Mucosa of descending colon (tissue), 3 donors: ENCODE measurements at regions not wholly inside any gene's neighbourhood (a gene's known extent, or its start where the extent isn't known, plus 50 kb on each side); places are given as distances from the start of the nearest gene placed in this dataset.
"Not testable (repeated sequence)": the region's sequence is repeated elsewhere in the genome, so short reads cannot be mapped to it uniquely, and the experiment has no call there.

Source experiments
- ATAC-seq: fragments of 200-7000 bp; cut with Tn5 transposase; one replicate; pipeline ENCODE4 v1.9.1; 2020; ENCODE audit warnings: mild to moderate bottlenecking, moderate library complexity
- DNase-seq, 3 donors: peaks; one replicate each; pipeline ENCODE4 v3.0.0-alpha.2; 2020
- H3K36me3 ChIP-seq: fragments of 200-600 bp; one replicate; pipeline ENCODE4 v1.8.0; 2021; ENCODE audit warnings: low read depth, mild to moderate bottlenecking
- H3K4me1 ChIP-seq: fragments of 200-600 bp; one replicate; pipeline ENCODE4 v1.8.0; 2021; ENCODE audit warnings: low read depth, mild to moderate bottlenecking
- H3K4me3 ChIP-seq: fragments of 200-600 bp; one replicate; pipeline ENCODE4 v1.8.0; 2021; ENCODE audit warnings: mild to moderate bottlenecking
- H3K9me3 ChIP-seq: fragments of 200-600 bp; one replicate; pipeline ENCODE4 v1.8.0; 2021; ENCODE audit warnings: mild to moderate bottlenecking
- intact Hi-C, 2 donors: fragments of 100-400 bp; cut with DNase I in 1 of 2; cut with micrococcal nuclease in 1 of 2; formaldehyde crosslinking; loops; one replicate each; pipeline versions ENCODE4 v1.11.0 to v1.11.1; 2022; cut with DNase I, micrococcal nuclease
- TF ChIP-seq, protein P1 (sequence below): fragments of 200-600 bp; IDR thresholded peaks from one replicate; pipeline ENCODE4 v1.8.0; 2022; ENCODE audit warnings: antibody characterized with exemption, mild to moderate bottlenecking
- donor health status: DM: no; HTN: no; CAD: no; lungs with moderate emphysema.
- donor health status: DM: no; HTN: no; CAD: no.
- donor health status: DM: no; HTN: yes; CAD: no.

- H3K4me3 ChIP-seq, ATAC-seq, H3K4me1 ChIP-seq, DNase-seq, H3K9me3 ChIP-seq, intact Hi-C loops, H3K36me3 ChIP-seq: not testable (repeated sequence)
Observed at GRCh38 chr4:190118519-190118918, 54.2 kb downstream of the DBET start.

DNA sequence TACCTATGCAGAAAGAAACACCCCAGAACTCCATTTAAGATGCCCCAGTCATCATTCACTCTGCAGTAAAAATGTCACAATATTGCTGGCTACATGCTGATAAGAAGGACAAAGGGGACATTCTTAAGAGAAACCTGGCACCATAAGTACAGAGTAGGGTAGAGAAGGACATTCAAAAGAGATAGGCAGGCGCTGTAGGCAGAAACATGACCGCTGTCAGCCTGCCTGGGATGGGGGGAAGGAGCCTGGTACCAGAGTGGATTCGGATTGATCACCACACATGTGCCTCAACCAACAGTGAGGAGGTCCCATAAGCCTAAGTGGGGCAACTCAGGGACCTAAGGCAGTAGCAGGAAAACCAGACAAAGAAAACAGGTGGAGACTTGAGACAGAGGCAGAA, 54.1 kb upstream of the DUX4 start:
- H3K36me3 ChIP-seq, H3K4me1 ChIP-seq, intact Hi-C loops, H3K9me3 ChIP-seq, DNase-seq, H3K4me3 ChIP-seq: not testable (repeated sequence)
- peak; percentile 40 for ATAC-seq

DNA sequence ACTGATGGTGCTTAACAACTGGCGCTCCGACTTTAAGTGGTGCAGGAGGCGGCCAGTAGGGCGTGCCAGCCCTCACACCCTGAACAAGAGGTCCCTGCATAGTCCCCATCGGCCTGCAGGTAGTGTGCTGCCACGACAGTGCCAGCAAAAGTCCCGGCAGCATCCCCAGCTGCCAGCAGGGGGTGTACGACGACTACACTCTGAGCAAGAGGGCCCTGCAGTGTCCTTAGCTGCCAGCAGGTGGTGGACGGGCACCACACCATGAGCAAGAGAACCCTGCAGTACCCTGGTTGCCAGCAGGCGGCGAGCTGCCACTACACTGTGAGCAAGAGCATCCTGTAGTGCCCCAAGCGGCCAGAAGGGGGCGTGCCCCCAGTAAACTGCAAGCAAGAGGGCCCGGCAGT, 53.5 kb upstream of the DUX4 start:
- H3K4me3 ChIP-seq, intact Hi-C loops, H3K4me1 ChIP-seq, H3K9me3 ChIP-seq, H3K36me3 ChIP-seq: not testable (repeated sequence)
- peak; percentile 72 for ATAC-seq
- DNase-seq = peak in 1 of 3 donors; percentile 13

DNA sequence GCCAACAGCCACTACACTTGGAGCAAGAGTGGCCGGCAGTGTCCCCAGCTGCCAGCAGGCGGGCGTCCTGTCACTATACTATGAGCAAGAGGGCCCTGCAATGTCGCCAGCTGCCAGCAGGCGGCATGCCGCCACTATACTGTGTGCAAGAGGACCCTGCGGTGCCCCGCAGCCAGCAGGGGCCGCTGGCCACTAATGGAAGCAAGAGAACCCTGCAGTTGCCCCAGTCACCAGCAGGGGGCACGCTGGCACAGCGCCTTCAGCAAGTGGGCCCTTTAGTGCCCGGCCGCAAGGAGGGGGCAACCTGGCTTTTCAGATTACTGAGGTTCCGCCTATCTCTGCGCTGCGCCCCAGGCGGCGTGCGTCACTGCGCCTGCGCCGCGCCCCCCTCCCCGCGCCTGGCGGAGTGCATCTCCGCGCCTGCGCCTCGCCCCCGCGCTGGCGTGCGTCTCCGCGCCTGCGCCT, 53.0 kb upstream of the DUX4 start:
- H3K4me3 ChIP-seq, intact Hi-C loops, H3K9me3 ChIP-seq, H3K4me1 ChIP-seq, H3K36me3 ChIP-seq: not testable (repeated sequence)
- peak; percentile 40 for ATAC-seq
- peak; percentile 36 to 55 (median 43) for DNase-seq

GRCh38 chr4:190121076-190121671, 52.4 kb upstream of the DUX4 start:
- H3K9me3 ChIP-seq, H3K4me3 ChIP-seq, ATAC-seq, intact Hi-C loops, H3K4me1 ChIP-seq, H3K36me3 ChIP-seq: not testable (repeated sequence)
- DNase-seq = peak in 1 of 3 donors; percentile 17

DNA sequence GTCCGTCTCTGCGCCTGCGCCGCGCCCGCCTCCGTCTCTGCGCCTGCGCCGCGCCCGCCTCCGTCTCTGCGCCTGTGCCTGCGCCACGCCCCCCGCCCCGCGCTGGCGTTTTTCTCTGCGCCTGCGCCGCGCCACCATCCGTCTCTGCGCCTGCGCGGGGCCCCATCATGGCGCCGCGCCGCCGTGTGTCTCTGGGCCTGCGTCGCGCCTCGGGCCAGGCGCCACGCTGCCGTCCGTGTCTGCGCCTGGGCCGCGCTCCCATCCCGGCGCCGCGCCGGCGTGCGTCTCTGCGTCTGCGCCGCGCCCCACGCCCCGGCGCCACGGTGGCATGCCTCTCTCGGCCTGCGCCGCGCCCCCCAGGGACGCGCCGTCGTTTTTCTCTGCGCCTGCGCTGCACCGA, 51.8 kb upstream of the DUX4 start:
- no peaks in the 10 kb centered on the region for H3K4me1 ChIP-seq
- TF ChIP-seq, protein P1, sequence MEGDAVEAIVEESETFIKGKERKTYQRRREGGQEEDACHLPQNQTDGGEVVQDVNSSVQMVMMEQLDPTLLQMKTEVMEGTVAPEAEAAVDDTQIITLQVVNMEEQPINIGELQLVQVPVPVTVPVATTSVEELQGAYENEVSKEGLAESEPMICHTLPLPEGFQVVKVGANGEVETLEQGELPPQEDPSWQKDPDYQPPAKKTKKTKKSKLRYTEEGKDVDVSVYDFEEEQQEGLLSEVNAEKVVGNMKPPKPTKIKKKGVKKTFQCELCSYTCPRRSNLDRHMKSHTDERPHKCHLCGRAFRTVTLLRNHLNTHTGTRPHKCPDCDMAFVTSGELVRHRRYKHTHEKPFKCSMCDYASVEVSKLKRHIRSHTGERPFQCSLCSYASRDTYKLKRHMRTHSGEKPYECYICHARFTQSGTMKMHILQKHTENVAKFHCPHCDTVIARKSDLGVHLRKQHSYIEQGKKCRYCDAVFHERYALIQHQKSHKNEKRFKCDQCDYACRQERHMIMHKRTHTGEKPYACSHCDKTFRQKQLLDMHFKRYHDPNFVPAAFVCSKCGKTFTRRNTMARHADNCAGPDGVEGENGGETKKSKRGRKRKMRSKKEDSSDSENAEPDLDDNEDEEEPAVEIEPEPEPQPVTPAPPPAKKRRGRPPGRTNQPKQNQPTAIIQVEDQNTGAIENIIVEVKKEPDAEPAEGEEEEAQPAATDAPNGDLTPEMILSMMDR = no peak
- H3K36me3 ChIP-seq = no peaks in the 10 kb centered on the region
- peaks cover 5% of the 10 kb centered on the region for H3K9me3 ChIP-seq
- intact Hi-C loops = no loop called here
- H3K4me3 ChIP-seq = no peak overlapping the region
- peak in 2 of 3 donors; percentile 12 to 25 for DNase-seq
- peak; percentile 52 for ATAC-seq

- H3K4me1 ChIP-seq, H3K36me3 ChIP-seq, H3K9me3 ChIP-seq, H3K4me3 ChIP-seq, intact Hi-C loops: not testable (repeated sequence)
- DNase-seq = peak; percentile 40 to 70 (median 42)
- peak; percentile 52 for ATAC-seq
Observed at GRCh38 chr4:190122161-190123142, 51.1 kb upstream of the DUX4 start.
